Suppressor macrophage treated with lipopolysaccharide for 1 hour (primary cell): ENCODE measurements at regions not wholly inside any gene's neighbourhood (a gene's known extent, or its start where the extent isn't known, plus 50 kb on each side); places are given as distances from the start of the nearest gene placed in this dataset.
"Not testable (repeated sequence)": the region's sequence is repeated elsewhere in the genome, so short reads cannot be mapped to it uniquely, and the experiment has no call there.

ENCODE experiments used
- DNase-seq, 3 donors: peaks; one replicate each; pipeline ENCODE4 v3.0.0-alpha.2; 2020 to 2022

- DNase-seq: no peak
Measured at GRCh38 chr5:19266791-19267190, 721.2 kb downstream of the CDH18 start.

- no peak for DNase-seq
Measured at GRCh38 chr5:19270153-19270552, 717.8 kb downstream of the CDH18 start.

GRCh38 chr5:19274578-19274977 is 713.4 kb downstream of the CDH18 start:
- DNase-seq: no peak

- no peak for DNase-seq
Measured at GRCh38 chr5:19285286-19285685, 702.7 kb downstream of the CDH18 start.

GRCh38 chr5:19287548-19288277 is 700.3 kb downstream of the CDH18 start:
- DNase-seq: not testable (repeated sequence)

- DNase-seq: not testable (repeated sequence)
Measured at GRCh38 chr5:19288311-19288710, 699.7 kb downstream of the CDH18 start.

- DNase-seq: no peak
Measured at GRCh38 chr5:19297934-19298333, 690.1 kb downstream of the CDH18 start.

GRCh38 chr5:19301271-19301670 is 686.7 kb downstream of the CDH18 start:
- DNase-seq: no peak

- no peak for DNase-seq
Measured at GRCh38 chr5:19314840-19315239, 673.2 kb downstream of the CDH18 start.

- no peak for DNase-seq
Measured at GRCh38 chr5:19319252-19319651, 668.7 kb downstream of the CDH18 start.

GRCh38 chr5:19322716-19323485 is 665.1 kb downstream of the CDH18 start:
- no peak for DNase-seq

- DNase-seq: no peak
Measured at GRCh38 chr5:19334278-19334677, 653.7 kb downstream of the CDH18 start.

- no peak for DNase-seq
Measured at GRCh38 chr5:19342942-19343341, 645.1 kb downstream of the CDH18 start.

- no peak for DNase-seq
Measured at GRCh38 chr5:19352120-19352519, 635.9 kb downstream of the CDH18 start.

- DNase-seq: no peak
Measured at GRCh38 chr5:19369048-19369447, 619.0 kb downstream of the CDH18 start.

GRCh38 chr5:19369561-19369960 is 618.4 kb downstream of the CDH18 start:
- DNase-seq: no peak

GRCh38 chr5:19370655-19371386 is 617.2 kb downstream of the CDH18 start:
- no peak for DNase-seq

GRCh38 chr5:19388391-19388790 is 599.6 kb downstream of the CDH18 start:
- DNase-seq: no peak

- no peak for DNase-seq
Measured at GRCh38 chr5:19401032-19401431, 587.0 kb downstream of the CDH18 start.

- DNase-seq: no peak
Measured at GRCh38 chr5:19406576-19407365, 581.2 kb downstream of the CDH18 start.

- DNase-seq: no peak
Measured at GRCh38 chr5:19408149-19408548, 579.9 kb downstream of the CDH18 start.

- no peak for DNase-seq
Measured at GRCh38 chr5:19411936-19412335, 576.1 kb downstream of the CDH18 start.
